GM18499 (cell line): ENCODE measurements at regions not wholly inside any gene's neighbourhood (a gene's known extent, or its start where the extent isn't known, plus 50 kb on each side); places are given as distances from the start of the nearest gene placed in this dataset.

Experiments used
- ATAC-seq: cut with Tn5 transposase; IDR thresholded peaks from one replicate; pipeline ENCODE4 v1.9.1; 2021; ENCODE audit warnings: moderate number of reproducible peaks; ENCODE audit not compliant: insufficient read depth, unreplicated experiment

- no peak for ATAC-seq
Observed at GRCh38 chr2:81876624-81877023, 1572.1 kb upstream of the LRRTM1 start.

- ATAC-seq = no peak
Observed at GRCh38 chr2:81872006-81872405, 1567.5 kb upstream of the LRRTM1 start.

- no peak for ATAC-seq
Observed at GRCh38 chr2:81870119-81870518, 1565.6 kb upstream of the LRRTM1 start.

GRCh38 chr2:81858998-81859397 lies 1554.4 kb upstream of the LRRTM1 start:
- no peak for ATAC-seq

GRCh38 chr2:81853341-81853740 lies 1548.8 kb upstream of the LRRTM1 start:
- ATAC-seq = no peak

GRCh38 chr2:81852651-81853050 lies 1548.1 kb upstream of the LRRTM1 start:
- no peak for ATAC-seq

GRCh38 chr2:81839780-81840179 lies 1535.2 kb upstream of the LRRTM1 start:
- ATAC-seq = no peak

- ATAC-seq = no peak
Observed at GRCh38 chr2:81835321-81836000, 1530.9 kb upstream of the LRRTM1 start.

- ATAC-seq = no peak
Observed at GRCh38 chr2:81786811-81787210, 1482.3 kb upstream of the LRRTM1 start.

- no peak for ATAC-seq
Observed at GRCh38 chr2:81767187-81767912, 1462.8 kb upstream of the LRRTM1 start.

GRCh38 chr2:81747481-81748070 lies 1443.0 kb upstream of the LRRTM1 start:
- ATAC-seq = no peak

- no peak for ATAC-seq
Observed at GRCh38 chr2:81739966-81740365, 1435.4 kb upstream of the LRRTM1 start.

- no peak for ATAC-seq
Observed at GRCh38 chr2:81734981-81735380, 1430.4 kb upstream of the LRRTM1 start.

GRCh38 chr2:81714817-81715216 lies 1410.3 kb upstream of the LRRTM1 start:
- no peak for ATAC-seq

GRCh38 chr2:81706856-81707255 lies 1402.3 kb upstream of the LRRTM1 start:
- ATAC-seq = no peak

GRCh38 chr2:81703831-81704230 lies 1399.3 kb upstream of the LRRTM1 start:
- no peak for ATAC-seq

- ATAC-seq = no peak
Observed at GRCh38 chr2:81692566-81692965, 1388.0 kb upstream of the LRRTM1 start.

GRCh38 chr2:81675641-81676040 lies 1371.1 kb upstream of the LRRTM1 start:
- no peak for ATAC-seq

- ATAC-seq = no peak
Observed at GRCh38 chr2:81672923-81673322, 1368.4 kb upstream of the LRRTM1 start.

- ATAC-seq = no peak
Observed at GRCh38 chr2:81672516-81672915, 1368.0 kb upstream of the LRRTM1 start.

- ATAC-seq = no peak
Observed at GRCh38 chr2:81670885-81671284, 1366.3 kb upstream of the LRRTM1 start.

- ATAC-seq = no peak
Observed at GRCh38 chr2:81661081-81661480, 1356.5 kb upstream of the LRRTM1 start.
